Stimulated activated CD8-positive, alpha-beta memory T cell treated with anti-CD3 and anti-CD28 coated beads, Interleukin-15, amount 100 ng/mL, for 48 hours (primary cell): ENCODE measurements at regions not wholly inside any gene's neighbourhood (a gene's known extent, or its start where the extent isn't known, plus 50 kb on each side); places are given as distances from the start of the nearest gene placed in this dataset.

ENCODE experiments used
- DNase-seq, 2 donors: peaks; one replicate each; pipeline ENCODE4 v3.0.0-alpha.2; 2020; ENCODE audit warnings: low read depth in 2 of 2

DNA sequence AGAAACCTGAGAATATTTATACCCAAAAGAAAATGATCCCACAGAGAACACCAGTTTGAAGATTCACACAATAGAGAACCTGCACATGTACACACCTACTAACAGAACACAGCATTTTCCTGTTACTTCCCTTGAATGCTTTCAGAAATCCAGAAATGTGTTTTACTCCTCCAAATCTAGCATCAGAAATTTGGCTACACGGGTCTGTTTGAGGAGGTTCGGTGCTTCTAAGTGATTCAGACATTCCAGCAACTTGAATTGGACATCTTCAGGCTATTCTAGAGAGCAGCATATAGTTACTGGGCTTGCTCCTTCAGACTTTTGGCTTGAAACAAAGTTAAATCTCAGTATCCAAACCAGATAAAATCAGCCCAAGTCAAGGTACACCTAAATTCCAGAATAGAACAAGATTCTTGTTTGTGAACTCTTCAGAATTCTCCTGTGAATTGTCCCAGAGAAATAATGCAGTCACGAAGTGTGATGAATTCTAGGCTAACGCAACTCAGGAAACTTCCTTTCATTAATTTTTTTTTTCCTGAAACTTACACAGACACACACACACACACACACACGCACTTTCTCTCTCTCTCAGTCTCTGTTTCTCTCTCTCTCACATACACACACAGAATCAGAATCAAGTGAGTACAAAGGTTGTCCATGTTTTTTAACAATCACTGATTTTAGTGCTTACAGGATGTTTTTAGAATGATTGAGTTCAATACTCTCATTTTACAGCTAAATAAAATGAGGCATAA lies 278.4 kb upstream of the SNX7 start:
- DNase-seq, result no peak

DNA sequence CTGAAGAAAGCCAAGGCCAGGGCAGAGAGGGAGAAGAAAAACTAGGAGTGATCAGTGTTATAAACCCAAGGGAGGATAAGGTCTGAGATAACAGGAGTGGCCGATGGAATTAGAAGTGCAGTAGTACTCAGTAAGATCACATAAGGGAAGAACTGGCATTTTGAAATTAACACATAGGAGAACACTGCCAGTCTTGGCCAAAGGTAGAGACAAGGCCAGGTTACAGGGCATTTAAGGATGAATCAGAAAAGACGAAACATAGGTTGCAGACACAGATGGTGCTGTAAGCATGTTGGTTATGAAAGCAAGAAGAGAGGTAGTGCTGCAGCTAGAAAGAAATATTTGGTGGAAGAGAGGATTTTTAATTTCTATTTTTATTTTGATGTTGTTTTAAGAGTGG lies 278.9 kb upstream of the SNX7 start:
- DNase-seq, result no peak

DNA sequence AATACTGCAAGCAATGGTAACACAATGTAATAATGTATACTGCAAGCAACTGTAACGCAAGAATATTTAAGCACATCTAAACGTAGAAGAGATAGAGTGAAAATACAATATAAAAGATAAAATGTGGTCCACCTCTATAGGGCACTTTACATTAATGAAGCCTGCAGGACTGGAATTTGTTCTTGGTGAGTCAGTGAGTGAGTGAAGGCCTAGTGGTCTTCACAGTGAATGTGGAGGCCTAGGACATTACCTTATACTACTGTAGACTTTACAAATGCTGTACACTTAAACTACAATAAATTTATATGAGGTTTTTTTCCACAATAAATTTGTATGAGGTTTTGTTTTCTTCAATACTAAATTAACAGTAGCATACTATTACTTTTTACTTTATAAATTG lies 287.4 kb upstream of the SNX7 start:
- DNase-seq, result no peak

DNA sequence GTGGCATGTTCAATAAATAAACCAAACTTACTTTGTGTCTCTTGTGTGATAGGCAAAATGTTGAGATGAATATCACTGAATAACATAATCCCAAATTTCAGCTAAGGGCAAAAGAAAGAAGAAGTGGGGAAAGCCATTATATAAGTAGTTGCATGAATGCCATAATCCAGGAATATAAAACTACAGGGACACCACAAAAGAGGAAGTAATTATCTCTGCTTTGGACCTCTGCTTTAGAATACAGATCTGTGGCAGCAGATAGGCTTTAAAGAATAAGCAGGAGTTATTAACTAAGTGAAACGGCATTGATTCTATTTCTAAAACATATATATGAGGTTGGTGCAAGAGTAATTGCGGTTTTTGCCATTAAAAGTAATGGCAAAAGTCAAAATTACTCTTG lies 288.5 kb upstream of the SNX7 start:
- DNase-seq, result no peak

DNA sequence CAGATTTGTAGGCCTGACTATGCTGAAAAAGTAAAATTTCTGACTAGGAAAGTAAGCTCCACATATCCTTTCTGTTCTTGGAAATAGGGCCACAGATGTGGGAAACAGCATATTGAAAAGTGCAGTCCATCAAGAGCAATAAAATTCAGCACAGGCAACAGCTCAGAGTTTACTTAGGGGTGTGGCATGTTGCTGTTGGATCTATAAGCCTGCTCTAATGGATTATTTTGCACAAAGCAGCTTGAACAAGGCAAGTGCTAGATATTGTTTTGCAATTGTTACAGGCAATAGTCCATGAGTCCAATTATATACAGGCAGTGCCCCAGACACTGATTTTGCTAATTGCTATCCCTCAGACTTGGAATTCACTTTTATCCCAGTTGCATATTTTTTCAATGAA lies 289.8 kb upstream of the SNX7 start:
- no peak for DNase-seq

DNA sequence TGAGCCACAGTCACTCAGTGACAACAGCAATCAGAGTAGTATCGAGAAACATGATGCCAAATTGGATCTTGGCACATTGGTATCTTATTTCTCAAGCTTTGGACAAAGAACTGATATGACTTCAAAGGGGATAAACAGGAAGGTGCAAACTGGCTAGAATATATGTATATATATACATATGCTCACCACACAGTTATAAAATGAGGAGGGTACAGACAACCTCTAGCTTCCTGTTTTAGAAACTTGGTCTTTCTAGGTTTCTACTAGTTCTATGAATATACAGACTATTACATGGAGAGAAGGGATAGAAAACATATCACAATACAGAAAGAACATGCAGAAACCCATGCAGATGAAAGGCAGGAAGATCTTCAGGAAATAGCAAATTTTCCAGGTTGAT lies 292.1 kb upstream of the SNX7 start:
- DNase-seq, result no peak

DNA sequence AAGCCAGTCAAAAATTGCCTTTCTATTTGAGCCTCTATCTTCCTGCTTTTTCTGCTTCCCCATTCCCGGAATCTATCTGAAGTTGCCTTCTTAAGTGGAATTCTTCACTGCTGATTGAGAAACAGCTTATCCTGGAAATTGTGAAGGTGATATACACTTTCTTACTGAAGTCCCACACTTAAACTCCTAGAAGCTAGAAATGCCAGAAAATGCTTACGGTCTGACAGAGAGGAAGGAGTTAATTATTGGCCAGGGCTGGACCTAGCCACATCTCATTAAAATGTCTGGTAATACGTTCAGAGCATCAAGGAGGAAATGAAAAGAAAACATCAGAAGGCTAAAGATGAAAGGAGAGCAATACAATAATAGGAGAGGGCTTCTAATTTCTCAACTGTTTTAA lies 292.5 kb upstream of the SNX7 start:
- no peak for DNase-seq

DNA sequence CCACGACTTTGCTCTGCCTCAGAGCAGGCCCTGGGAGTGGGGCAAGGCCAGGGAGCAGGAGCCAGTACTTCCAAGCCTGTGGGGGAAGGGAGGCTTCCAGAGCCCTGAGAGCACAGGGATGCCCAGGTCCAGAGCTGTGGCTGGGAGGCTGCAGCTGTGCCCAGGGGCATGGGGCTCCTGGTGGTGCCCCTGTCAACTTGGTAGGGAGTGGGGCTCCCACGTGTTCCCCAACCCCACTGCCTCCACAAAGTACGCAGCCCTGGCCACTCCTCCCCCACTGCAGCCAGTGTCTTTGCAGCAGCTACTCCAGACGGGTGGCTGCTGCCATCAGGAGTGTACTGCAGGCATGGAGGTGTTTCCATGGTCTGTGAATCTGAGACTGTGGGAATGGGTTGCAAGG lies 294.1 kb upstream of the SNX7 start:
- no peak for DNase-seq

DNA sequence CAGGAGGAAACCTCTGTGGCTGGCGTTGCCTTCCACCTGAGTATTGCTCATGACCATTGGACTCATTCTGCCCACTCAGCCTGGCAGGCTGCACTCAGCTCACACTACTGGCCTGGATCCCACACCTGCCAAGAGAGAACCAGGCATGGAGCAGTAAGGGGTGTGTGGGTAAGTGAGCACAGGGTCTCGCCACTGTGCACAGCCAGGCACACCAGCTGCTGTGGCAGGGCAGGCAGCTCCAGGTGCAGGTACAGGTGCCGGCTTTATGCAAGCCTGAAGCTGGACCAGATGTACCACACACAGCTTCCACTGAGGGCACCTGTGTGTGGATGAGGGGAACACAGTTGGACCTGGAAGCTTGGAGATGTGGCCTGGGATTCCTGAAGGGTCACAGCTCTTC lies 295.2 kb upstream of the SNX7 start:
- DNase-seq, result no peak

DNA sequence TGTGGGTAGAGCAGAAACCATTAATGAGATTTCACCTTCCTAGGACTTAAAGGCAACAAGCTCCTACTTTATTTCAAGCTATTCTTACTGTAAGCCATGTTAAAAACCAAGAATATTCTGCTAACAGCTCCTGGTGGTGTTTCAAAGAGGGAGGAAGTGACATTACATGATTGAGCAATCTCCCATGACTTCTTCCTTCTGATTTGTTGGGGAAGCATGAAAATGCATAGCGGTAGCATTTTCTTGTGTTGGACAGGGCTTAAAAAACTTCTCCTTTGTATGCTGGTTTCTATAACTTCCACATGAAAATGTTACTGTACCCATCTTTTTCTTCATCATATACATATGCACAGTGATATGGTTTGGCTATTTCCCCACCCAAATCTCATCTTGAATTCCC lies 297.0 kb upstream of the SNX7 start:
- DNase-seq, result no peak

DNA sequence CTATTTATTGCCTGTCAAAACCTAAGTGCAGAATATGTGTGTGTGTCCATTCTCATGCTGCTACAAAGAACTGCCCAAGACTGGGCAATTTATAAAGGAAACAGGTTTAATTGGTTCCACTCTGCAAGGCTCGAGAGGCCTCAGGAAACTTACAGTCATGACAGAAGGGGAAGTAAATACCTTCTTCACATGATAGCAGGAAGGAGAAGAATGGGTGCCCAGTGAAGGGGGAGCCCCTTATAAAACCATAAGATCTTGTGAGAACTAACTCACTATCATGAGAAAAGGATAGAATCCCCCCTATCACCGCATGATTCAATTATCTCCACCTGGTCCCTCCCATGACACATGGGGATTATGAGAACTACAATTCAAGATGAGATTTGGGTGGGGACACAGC lies 300.7 kb upstream of the SNX7 start:
- DNase-seq, result no peak

DNA sequence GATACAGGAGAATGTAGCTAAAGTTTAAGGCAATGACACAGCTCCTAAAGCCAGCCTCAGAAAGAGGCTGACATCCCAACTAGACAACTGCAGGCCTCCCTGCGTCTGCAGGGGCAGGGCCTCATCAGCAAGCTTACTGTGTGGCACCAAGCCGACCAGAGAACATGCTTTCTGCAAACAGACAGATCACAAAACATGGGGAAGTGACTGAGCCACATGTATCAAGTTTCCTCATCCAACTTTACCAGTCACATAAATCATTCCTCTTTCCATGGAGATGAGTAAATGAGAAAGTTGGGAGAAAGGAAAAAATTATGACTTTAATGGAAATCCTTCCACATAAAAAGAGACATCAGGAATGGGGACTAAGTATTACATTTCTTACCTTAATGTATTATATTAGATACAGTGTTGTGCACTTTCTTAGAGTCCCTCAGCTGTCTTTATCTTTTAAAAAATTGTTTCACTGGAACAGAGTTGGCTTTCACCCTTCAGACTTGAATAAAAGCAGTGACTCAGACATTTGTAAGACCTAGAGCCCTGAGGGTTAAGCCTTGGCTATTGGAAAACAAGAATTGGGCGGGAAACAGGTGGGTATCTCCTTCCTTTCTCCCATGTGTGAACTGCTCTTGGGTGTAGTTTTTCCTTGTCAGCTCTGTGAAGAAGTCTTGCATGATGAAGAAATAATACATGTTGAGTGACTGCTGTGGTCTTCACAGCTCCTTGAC lies 305.7 kb upstream of the SNX7 start:
- DNase-seq, result no peak

DNA sequence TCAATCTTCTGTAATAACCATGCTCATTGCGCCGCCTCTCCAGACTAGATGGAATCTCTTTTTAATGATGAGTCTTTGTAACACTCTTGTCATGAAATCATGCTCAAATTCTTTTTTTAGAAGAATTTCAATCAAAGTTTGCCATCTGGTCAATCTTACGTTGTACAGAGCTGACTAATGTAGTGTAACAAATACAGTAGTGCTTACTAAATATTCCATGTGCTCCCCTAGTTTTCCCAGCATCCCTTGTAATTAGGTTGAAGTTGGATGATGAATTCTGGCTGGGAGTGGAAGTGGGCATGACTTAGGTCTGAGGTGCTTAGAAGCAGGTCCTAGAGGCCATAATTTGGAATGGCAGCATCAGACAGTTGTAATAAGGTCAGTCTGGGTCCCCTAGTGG lies 309.1 kb upstream of the SNX7 start:
- no peak for DNase-seq

DNA sequence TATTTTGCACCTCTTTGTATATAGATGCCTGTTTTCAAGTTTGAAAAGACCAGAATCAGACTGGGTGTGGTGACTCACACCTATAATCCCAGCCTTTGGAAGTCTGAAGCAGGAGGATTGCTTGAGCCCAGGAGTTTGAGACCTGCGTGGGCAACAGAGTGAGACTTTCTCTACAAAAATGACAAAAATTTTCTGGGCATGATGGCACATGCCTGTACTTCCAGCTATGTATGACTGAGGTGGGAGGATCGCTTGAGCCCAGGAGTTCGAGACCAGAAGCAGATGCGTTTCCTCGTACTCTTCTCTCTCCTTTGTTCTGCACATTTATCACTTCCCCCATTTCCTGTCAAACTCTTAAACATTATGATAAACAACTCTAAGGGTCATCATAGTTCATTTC lies 310.0 kb upstream of the SNX7 start:
- no peak for DNase-seq

DNA sequence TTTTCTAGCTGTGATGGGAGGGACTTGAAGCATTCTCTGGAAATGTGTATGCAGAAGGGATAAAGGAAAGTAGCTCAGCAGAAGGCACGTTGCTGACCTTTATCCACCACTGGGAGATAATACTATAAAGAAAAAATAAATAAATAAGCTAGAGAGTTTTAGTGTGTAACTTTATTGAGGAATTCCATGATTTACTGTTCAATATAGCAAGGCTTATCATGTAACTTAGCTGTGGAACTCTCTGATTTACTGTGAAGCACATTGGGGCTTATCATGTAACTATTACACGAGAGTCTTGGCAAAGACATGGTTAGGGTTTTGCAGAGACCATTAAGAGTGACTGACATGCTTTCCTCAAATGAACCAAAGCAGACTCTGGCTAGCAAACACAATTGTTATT lies 316.1 kb upstream of the SNX7 start:
- no peak for DNase-seq

DNA sequence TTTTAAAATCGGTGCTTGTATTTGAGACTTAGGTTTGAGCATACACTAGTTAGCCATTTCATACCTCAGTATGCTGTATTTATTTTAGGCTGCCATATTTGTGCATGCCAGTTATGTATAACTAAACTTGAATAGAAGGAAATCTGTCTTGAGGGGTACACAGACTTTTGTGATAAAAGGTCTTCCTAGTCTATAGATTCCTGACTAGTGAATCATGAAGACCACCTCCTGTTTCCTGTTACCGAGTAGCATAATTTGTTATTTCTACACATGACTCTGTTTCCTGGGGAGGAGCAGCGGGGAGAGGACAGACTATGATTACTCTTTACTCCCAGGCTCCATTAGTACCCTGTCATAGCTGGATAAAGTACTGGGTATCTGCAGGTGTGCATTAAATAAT lies 316.8 kb upstream of the SNX7 start:
- DNase-seq, result no peak

DNA sequence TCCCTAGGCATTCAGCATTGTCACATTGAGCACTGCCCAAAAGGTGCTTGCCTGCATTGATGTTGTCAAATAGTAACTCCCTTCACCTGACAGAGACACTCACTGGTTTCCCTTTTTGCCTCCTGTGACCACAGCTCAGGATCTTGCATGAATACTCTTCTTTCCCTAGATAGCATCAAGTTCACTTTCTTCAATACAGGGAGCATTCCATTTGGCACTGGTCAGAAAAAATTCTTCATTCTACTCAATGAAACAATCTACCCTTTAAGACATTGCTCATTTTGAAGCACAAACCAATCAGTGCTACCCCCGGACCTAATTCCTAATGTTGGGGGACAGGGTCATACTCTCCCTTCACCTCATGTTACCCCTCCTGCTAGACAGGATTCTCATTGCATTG lies 319.0 kb upstream of the SNX7 start:
- DNase-seq, result no peak

DNA sequence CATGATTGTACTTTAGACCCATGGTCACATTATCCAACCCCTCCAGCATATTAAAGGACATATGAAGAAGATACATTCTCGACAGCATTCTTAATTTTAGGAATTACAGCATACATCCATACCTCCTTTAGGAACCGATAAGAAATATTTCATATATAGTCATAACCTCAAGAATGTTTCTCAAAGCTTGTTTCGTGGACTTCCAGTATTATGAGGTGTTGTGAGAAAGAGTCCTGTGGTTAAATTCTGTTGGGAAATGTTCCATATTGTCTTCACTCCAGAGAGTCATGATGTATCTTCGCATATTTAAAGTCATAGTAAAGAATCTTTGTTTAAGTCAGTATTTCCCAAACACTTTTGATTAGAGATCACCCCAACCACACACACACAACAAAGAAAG lies 321.0 kb upstream of the SNX7 start:
- no peak for DNase-seq

DNA sequence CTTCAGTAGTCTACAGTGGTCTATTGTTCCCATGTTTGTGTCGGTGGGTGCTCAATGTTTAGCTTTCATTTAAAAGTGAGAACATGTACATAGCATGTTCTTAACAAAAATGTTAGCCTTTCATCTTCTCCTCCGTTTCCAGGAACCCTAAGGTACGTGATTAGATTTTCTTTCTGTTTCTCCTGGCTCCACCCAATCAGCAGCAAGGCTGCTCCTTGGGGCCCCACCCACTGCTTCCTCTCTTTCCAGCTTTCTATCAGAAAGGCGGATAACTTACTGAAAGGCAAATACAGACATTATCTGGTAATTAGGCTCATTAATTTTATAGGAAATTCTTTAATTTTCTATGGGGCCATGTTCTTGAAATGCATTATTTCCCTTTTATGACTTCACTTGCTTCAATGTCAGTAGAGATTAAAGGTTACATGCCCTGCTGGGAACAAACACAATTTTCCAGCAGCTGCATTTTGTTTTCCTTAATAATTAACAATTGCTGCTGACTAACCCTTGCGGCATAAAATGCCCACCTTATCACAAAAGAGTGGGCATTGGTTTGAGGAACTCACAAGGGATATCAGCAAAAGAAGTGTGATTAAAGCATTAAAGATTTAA lies 324.9 kb upstream of the SNX7 start:
- no peak for DNase-seq

DNA sequence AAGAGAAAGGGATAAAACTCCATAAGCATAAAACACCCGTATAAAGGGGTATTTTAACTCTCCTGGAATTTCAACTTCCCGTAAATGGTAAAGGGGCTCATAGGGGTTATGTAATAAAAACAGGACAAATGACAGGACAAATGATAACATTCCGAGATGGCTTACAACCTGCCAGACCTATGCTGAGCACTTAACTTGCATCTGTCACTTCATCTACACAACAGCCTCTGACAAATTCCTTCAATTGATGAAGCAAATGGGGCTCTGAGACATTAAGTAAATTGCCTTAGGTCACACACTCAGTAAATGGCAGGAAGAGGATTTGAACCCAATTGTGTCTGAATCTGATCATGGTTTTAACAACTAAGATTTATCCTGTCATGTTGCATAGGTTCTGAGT lies 327.6 kb upstream of the SNX7 start:
- no peak for DNase-seq

DNA sequence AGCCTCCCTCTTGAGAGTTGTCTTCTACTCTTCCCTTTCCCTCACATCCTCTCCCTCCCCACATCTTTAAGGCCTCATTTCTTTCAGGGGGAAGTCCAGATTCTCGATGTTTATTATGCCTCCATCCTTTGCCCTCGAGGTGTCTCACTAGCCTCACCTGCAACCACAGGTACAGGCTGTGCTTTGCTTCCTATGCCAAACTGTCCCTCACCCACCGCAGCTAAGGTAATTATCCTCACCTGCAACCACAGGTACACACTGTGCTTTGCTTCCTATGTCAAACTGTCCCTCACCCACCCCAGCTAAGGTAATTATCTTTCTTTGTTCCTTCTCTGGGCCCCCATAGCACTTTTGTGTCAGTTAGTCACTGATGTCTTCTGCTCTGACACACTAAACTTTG lies 328.1 kb upstream of the SNX7 start:
- no peak for DNase-seq

DNA sequence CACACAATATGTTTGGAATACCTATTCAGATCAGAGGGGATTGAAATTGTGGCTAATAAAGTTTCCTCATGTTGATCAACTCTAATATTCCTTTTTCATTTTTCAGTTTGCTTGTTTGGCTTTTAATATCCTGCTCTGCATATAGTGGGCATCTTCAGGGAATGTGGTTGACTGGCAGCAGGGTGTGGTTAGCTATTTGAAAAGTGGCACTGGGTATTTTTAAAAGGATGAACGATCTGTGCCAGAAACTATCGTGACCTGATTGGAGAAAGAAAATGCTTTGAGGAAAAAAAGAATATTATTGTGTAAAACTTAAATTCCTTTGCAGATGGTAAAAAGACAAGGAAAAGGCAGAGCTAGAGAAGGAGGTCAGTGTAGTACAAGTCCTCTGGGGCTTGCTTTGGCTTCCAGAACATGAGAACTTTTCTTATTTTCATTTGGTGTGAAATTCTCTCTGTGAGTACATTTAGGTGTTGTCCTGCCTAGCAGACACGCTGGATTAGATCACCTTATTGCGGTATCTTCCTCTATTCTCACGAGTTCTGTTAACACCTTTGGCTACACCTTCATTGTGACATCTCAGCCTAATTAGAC lies 329.7 kb upstream of the SNX7 start:
- no peak for DNase-seq

DNA sequence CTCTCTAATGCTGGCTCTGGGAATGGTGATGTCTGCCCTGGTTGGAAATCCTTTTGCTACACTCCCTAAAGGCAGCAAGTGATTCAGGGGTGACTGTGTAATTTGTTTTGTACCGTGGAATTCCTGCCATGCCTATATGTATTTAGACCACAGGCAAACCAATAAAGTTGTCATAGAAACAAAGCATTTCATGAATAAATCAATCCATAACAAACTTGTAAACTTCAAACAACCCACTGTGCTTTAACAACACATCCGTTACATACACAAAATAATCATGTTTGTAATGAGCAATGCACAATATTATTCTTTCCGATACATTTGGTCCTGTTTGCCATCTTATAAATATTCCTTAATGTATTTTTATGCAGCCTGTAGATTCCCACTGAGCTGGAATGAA lies 330.3 kb upstream of the SNX7 start:
- no peak for DNase-seq
